Neuronal stem cell (in vitro differentiated cells): ENCODE measurements at regions not wholly inside any gene's neighbourhood (a gene's known extent, or its start where the extent isn't known, plus 50 kb on each side); places are given as distances from the start of the nearest gene placed in this dataset.
"Not testable (repeated sequence)": the region's sequence is repeated elsewhere in the genome, so short reads cannot be mapped to it uniquely, and the experiment has no call there.

ENCODE experiments used
- DNase-seq: peaks from one replicate; pipeline ENCODE4 v3.0.0-alpha.2; 2013; ENCODE audit warnings: low spot score
- H2AFZ ChIP-seq: one replicate; pipeline ENCODE4 v1.6.1; 2013; ENCODE audit warnings: mild to moderate bottlenecking, low read length, inconsistent platforms
- H2AK5ac ChIP-seq: 2 replicates; pipeline ENCODE4 v1.6.1; 2013; ENCODE audit warnings: low read depth, mild to moderate bottlenecking, inconsistent platforms, low read length, moderate library complexity, mixed read lengths
- H2BK120ac ChIP-seq: 2 replicates; pipeline ENCODE4 v1.6.1; 2013; ENCODE audit warnings: low read depth, mild to moderate bottlenecking, inconsistent platforms, low read length, moderate library complexity, mixed read lengths
- H2BK12ac ChIP-seq: one replicate; pipeline ENCODE4 v1.6.1; 2013; ENCODE audit warnings: low read length, inconsistent platforms
- H2BK15ac ChIP-seq: 2 replicates; pipeline ENCODE4 v1.6.1; 2013; ENCODE audit warnings: mild to moderate bottlenecking, low read length, inconsistent platforms, mixed read lengths
- H2BK5ac ChIP-seq: one replicate; pipeline ENCODE4 v1.6.1; 2013; ENCODE audit warnings: inconsistent platforms, mild to moderate bottlenecking, low read length, moderate library complexity
- H3K14ac ChIP-seq: one replicate; pipeline ENCODE4 v1.6.1; 2013; ENCODE audit warnings: low read length, inconsistent platforms
- H3K18ac ChIP-seq: 2 replicates; pipeline ENCODE4 v1.6.1; 2013; ENCODE audit warnings: low read length, inconsistent platforms
- H3K23ac ChIP-seq: 2 replicates; pipeline ENCODE4 v1.6.1; 2013; ENCODE audit warnings: low read depth, mild to moderate bottlenecking, mixed read lengths, low read length, inconsistent platforms; ENCODE audit not compliant: poor library complexity
- H3K27ac ChIP-seq: replicated peaks from 3 replicates; pipeline ENCODE4 v1.5.1; 2013; ENCODE audit warnings: low read length, inconsistent platforms
- H3K27me3 ChIP-seq, 3 experiments: 2 replicates each; pipeline ENCODE4 v1.6.1; 2013; ENCODE audit warnings: low read length in 3 of 3, mild to moderate bottlenecking in 2 of 3, inconsistent platforms in 1 of 3, low read depth in 1 of 3, mixed read lengths in 1 of 3, moderate library complexity in 1 of 3; ENCODE audit not compliant: control insufficient read depth in 3 of 3, insufficient read depth in 3 of 3
- H3K36me3 ChIP-seq, 2 donors: replicated peaks in 1 of 2; 2 replicates each; pipeline ENCODE4 v1.6.1; 2013; ENCODE audit warnings: low read length in 2 of 2; ENCODE audit not compliant: control insufficient read depth in 2 of 2, insufficient read depth in 2 of 2
- H3K4ac ChIP-seq: 2 replicates; pipeline ENCODE4 v1.6.1; 2013; ENCODE audit warnings: inconsistent platforms, mild to moderate bottlenecking, low read length, moderate library complexity
- H3K4me1 ChIP-seq, 2 donors: 1 replicate in 1 of 2; 2 replicates in 1 of 2; pipeline ENCODE4 v1.6.1; 2013; ENCODE audit warnings: low read length in 2 of 2, low read depth in 1 of 2; ENCODE audit not compliant: control insufficient read depth in 2 of 2, insufficient read depth in 1 of 2
- H3K4me2 ChIP-seq: one replicate; pipeline ENCODE4 v1.6.1; 2013; ENCODE audit warnings: mild to moderate bottlenecking, low read length, inconsistent platforms; ENCODE audit not compliant: insufficient read depth, poor library complexity, severe bottlenecking
- H3K4me3 ChIP-seq, 2 donors: 2 replicates each; pipeline ENCODE4 v1.5.1; 2013; ENCODE audit warnings: low read length in 2 of 2, mild to moderate bottlenecking in 2 of 2, inconsistent platforms in 1 of 2, moderate library complexity in 1 of 2
- H3K79me1 ChIP-seq: one replicate; pipeline ENCODE4 v1.6.1; 2013; ENCODE audit warnings: low read depth, mild to moderate bottlenecking, inconsistent platforms, low read length, moderate library complexity
- H3K9ac ChIP-seq: one replicate; pipeline ENCODE4 v1.6.1; 2013; ENCODE audit warnings: mild to moderate bottlenecking, low read depth, low read length, inconsistent platforms; ENCODE audit not compliant: poor library complexity
- H3K9me3 ChIP-seq, 2 donors: replicated peaks in 1 of 2; 2 replicates each; pipeline versions ENCODE3 to v1.6.1; 2013; ENCODE audit warnings: low read length in 2 of 2, mild to moderate bottlenecking in 2 of 2, inconsistent platforms in 1 of 2, low read depth in 1 of 2, mixed read lengths in 1 of 2, moderate library complexity in 1 of 2; ENCODE audit not compliant: control insufficient read depth in 2 of 2, insufficient read depth in 1 of 2
- H4K8ac ChIP-seq: one replicate; pipeline ENCODE4 v1.6.1; 2013; ENCODE audit warnings: low read depth, mild to moderate bottlenecking, inconsistent platforms, low read length, moderate library complexity
- H4K91ac ChIP-seq: one replicate; pipeline ENCODE4 v1.6.1; 2013; ENCODE audit warnings: low read length, low read depth, mild to moderate bottlenecking, inconsistent platforms; ENCODE audit not compliant: poor library complexity
- WGBS, 2 donors: extraction: QIAGEN DNeasy Blood & Tissue Kit; methylation state at CpG; one replicate each; pipeline ENCODE4 v1.1.7; 2013; ENCODE audit warnings: missing lambda C conversion rate in 2 of 2, mixed read lengths in 1 of 2; ENCODE audit not compliant: insufficient read length in 2 of 2, insufficient replicate concordance in 1 of 2; ENCODE audit errors: extremely low coverage in 2 of 2; 5-methylcytosine and 5-hydroxymethylcytosine counted together

- Histone ChIP-seq H3K27ac (no peak overlapping the region), H3K79me1 (no peaks in the 10 kb centered on the region)
Observed at GRCh38 chr6:11469684-11470083, 67.9 kb upstream of the TMEM170B start.

DNA sequence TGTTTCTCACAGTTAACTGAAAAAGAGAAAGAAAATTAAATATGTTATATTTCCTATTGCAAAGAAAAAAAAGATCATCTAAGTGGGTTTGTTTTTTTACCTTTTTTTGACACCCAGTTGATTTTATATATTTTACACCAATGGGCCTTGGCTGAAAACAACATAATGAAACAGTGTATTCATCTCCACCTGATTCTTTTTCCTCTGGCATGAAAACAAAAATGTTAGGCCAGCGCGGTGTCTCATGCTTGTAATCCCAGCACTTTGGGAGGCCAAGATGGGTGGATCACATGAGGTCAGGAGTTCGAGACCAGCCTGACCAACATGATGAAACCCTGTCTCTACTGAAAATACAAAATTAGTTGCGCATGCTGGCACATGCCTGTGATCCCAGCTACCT lies 69.3 kb upstream of the TMEM170B start:
- H3K9ac ChIP-seq, result not testable (repeated sequence)
- WGBS, 2 donors, result no CpG with 5 or more reads among the region's 4 CpGs

More at GRCh38 chr6:11469684-11470083, 67.9 kb upstream of the TMEM170B start:
- Histone ChIP-seq H2AK5ac (no peak overlapping the region), H2BK12ac (no peak overlapping the region), H3K9me3 (no peaks in the 10 kb centered on the region), H2AFZ (no peak overlapping the region), H3K14ac (no peak overlapping the region), H2BK120ac (no peak overlapping the region), H3K4ac (no peak overlapping the region), H3K23ac (no peak overlapping the region), H2BK15ac (no peak overlapping the region), H2BK5ac (no peak overlapping the region), H3K36me3 (no peaks in the 10 kb centered on the region), H3K4me2 (no peak overlapping the region), H4K8ac (no peak overlapping the region), H3K4me3 (no peak overlapping the region), H4K91ac (no peak overlapping the region), H3K9ac (no peak overlapping the region), H3K27me3 (no peaks in the 10 kb centered on the region), H3K18ac (no peak overlapping the region), H3K4me1 (no peaks in the 10 kb centered on the region)
- WGBS, 2 donors, result no CpG with 5 or more reads among the region's 1 CpG
- no peak for DNase-seq

GRCh38 chr6:11467364-11467763 lies 70.2 kb upstream of the TMEM170B start:
- no peak overlapping the region for H3K14ac ChIP-seq
- H3K4me1 ChIP-seq, result no peaks in the 10 kb centered on the region
- H3K23ac ChIP-seq, result no peak overlapping the region
- no peaks in the 10 kb centered on the region for H3K36me3 ChIP-seq
- no peak overlapping the region for H3K9ac ChIP-seq
- H2BK5ac ChIP-seq, result no peak overlapping the region
- no peak overlapping the region for H4K8ac ChIP-seq
- H4K91ac ChIP-seq, result no peak overlapping the region
- H3K79me1 ChIP-seq, result no peaks in the 10 kb centered on the region
- H3K27me3 ChIP-seq, result no peaks in the 10 kb centered on the region
- no peaks in the 10 kb centered on the region for H3K9me3 ChIP-seq
- no peak overlapping the region for H2BK120ac ChIP-seq
- H2AFZ ChIP-seq, result no peak overlapping the region
- no peak overlapping the region for H2BK15ac ChIP-seq
- H3K4me2 ChIP-seq, result no peak overlapping the region
- H3K4me3 ChIP-seq, result no peak overlapping the region
- H3K18ac ChIP-seq, result no peak overlapping the region
- no peak overlapping the region for H2BK12ac ChIP-seq
- H3K4ac ChIP-seq, result no peak overlapping the region
- DNase-seq, result no peak
- no peak overlapping the region for H3K27ac ChIP-seq
- no peak overlapping the region for H2AK5ac ChIP-seq

More for the DNA sequence above, 69.3 kb upstream of the TMEM170B start:
- not testable (repeated sequence) for H4K91ac ChIP-seq, H2AFZ ChIP-seq, H3K4me2 ChIP-seq, H3K9me3 ChIP-seq, H3K36me3 ChIP-seq, DNase-seq, H3K4me3 ChIP-seq, H2BK12ac ChIP-seq, H2BK120ac ChIP-seq, H3K18ac ChIP-seq, H3K14ac ChIP-seq, H2AK5ac ChIP-seq, H3K79me1 ChIP-seq, H3K23ac ChIP-seq, H4K8ac ChIP-seq, H3K27me3 ChIP-seq, H3K27ac ChIP-seq, H3K4ac ChIP-seq, H2BK15ac ChIP-seq, H2BK5ac ChIP-seq, H3K4me1 ChIP-seq

- Histone ChIP-seq H3K9ac (no peak overlapping the region), H3K79me1 (no peaks in the 10 kb centered on the region), H2BK5ac (no peak overlapping the region), H2BK12ac (no peak overlapping the region), H3K14ac (no peak overlapping the region), H2BK15ac (no peak overlapping the region), H3K18ac (no peak overlapping the region), H3K23ac (no peak overlapping the region), H3K4me3 (no peak overlapping the region), H2AK5ac (no peak overlapping the region), H3K36me3 (no peaks in the 10 kb centered on the region), H2AFZ (no peak overlapping the region), H2BK120ac (no peak overlapping the region), H3K4me1 (peaks cover 0 to 2% of the 10 kb centered on the region in 2 donors), H3K9me3 (no peaks in the 10 kb centered on the region), H4K91ac (no peak overlapping the region), H3K27me3 (no peaks in the 10 kb centered on the region), H3K4ac (no peak overlapping the region), H3K4me2 (no peak overlapping the region), H4K8ac (no peak overlapping the region), H3K27ac (no peak overlapping the region)
- WGBS, 2 donors, result no CpG with 5 or more reads among the region's 4 CpGs
- no peak for DNase-seq
Observed at GRCh38 chr6:11463398-11463780, 74.2 kb upstream of the TMEM170B start.
